Caco-2 (cell line): ENCODE measurements at regions not wholly inside any gene's neighbourhood (a gene's known extent, or its start where the extent isn't known, plus 50 kb on each side); places are given as distances from the start of the nearest gene placed in this dataset.

Experiments used
- BruUV-seq: library from RNA; stranded (reverse); fragments of 400-500 nt; replicated peaks from 2 replicates; lab custom pipeline; 2021; lab: Mats Ljungman, UMichigan
- CTCF ChIA-PET: fragments of 300-600 bp; sonication (Branson Sonifier 250); formaldehyde crosslinking; loops from one replicate; lab custom pipeline; 2022; ENCODE audit warnings: antibody characterized with exemption; lab: Charles Lee
- POLR2A ChIA-PET: fragments of 300-600 bp; sonication (Branson Sonifier 250); formaldehyde crosslinking; loops from one replicate; lab custom pipeline; 2022; ENCODE audit warnings: antibody characterized with exemption; lab: Charles Lee
- DNase-seq, 2 experiments: peaks; one replicate each; pipeline versions ENCODE4 v3.0.0 to v3.0.0-alpha.2; 2020 to 2022
- H3K27me3 ChIP-seq: replicated peaks from 2 replicates; pipeline ENCODE4 v1.6.0; 2011; ENCODE audit warnings: low read length; ENCODE audit not compliant: control insufficient read depth, insufficient read depth
- H3K36me3 ChIP-seq: 2 replicates; pipeline ENCODE4 v1.5.1; 2011; ENCODE audit warnings: low read length; ENCODE audit not compliant: control insufficient read depth, insufficient read depth
- H3K4me1 ChIP-seq: fragments of 250-450 bp; sonication (Bioruptor Pico); 2 replicates; pipeline ENCODE4 v1.5.1; 2020; ENCODE audit warnings: mild to moderate bottlenecking
- H3K4me3 ChIP-seq: 2 replicates; pipeline ENCODE4 v1.5.1; 2011; ENCODE audit warnings: low read depth, mild to moderate bottlenecking, control low read depth, low read length
- H3K9me3 ChIP-seq: fragments of 250-450 bp; sonication (Bioruptor Pico); 2 replicates; pipeline ENCODE4 v1.5.1; 2020; ENCODE audit warnings: mild to moderate bottlenecking, moderate library complexity
- H3K27ac Mint-ChIP-seq: one replicate; pipeline ENCODE4 v1.8.0; 2022; ENCODE audit warnings: mixed read lengths; ENCODE audit not compliant: unreplicated experiment
- H3K27me3 Mint-ChIP-seq: one replicate; pipeline ENCODE4 v1.8.0; 2022; ENCODE audit warnings: mixed read lengths; ENCODE audit not compliant: insufficient read depth, unreplicated experiment
- H3K36me3 Mint-ChIP-seq: one replicate; pipeline ENCODE4 v1.8.0; 2022; ENCODE audit warnings: mild to moderate bottlenecking, mixed read lengths; ENCODE audit not compliant: insufficient read depth, unreplicated experiment
- H3K4me1 Mint-ChIP-seq: one replicate; pipeline ENCODE4 v1.8.0; 2022; ENCODE audit warnings: low read depth, mixed read lengths; ENCODE audit not compliant: unreplicated experiment
- H3K4me3 Mint-ChIP-seq: one replicate; pipeline ENCODE4 v1.8.0; 2022; ENCODE audit warnings: mild to moderate bottlenecking, moderate library complexity, mixed read lengths; ENCODE audit not compliant: unreplicated experiment
- H3K9me3 Mint-ChIP-seq: one replicate; pipeline ENCODE4 v1.8.0; 2022; ENCODE audit warnings: mixed read lengths; ENCODE audit not compliant: unreplicated experiment
- CTCF ChIP-seq, 2 experiments: fragments of 200-600 bp in 1 of 2; IDR thresholded peaks; 1 replicate in 1 of 2; 2 replicates in 1 of 2; pipeline versions ENCODE4 v1.5.1 to v1.8.0; 2011 to 2022; ENCODE audit warnings: antibody characterized with exemption in 1 of 2, control low read depth in 1 of 2, inconsistent platforms in 1 of 2, low read depth in 1 of 2, low read length in 1 of 2, mild to moderate bottlenecking in 1 of 2, moderate library complexity in 1 of 2; ENCODE audit not compliant: insufficient read depth in 1 of 2, severe bottlenecking in 1 of 2, unreplicated experiment in 1 of 2
- intact Hi-C: fragments of 100-400 bp; cut with micrococcal nuclease; formaldehyde crosslinking; loops from one replicate; pipeline ENCODE4 v1.10.0; 2022; ENCODE audit not compliant: unreplicated experiment

GRCh38 chr16:86823125-86823524 is 244.8 kb downstream of the FOXL1 start:
- Mint-ChIP-seq H3K27ac (no peak overlapping the region), H3K27me3 (peaks cover 19% of the 10 kb centered on the region), H3K9me3 (no peaks in the 10 kb centered on the region), H3K4me1 (peaks cover 7% of the 10 kb centered on the region), H3K4me3 (no peak overlapping the region), H3K36me3 (no peaks in the 10 kb centered on the region)
- Histone ChIP-seq H3K4me3 (no peak overlapping the region), H3K27me3 (no peaks in the 10 kb centered on the region), H3K9me3 (no peaks in the 10 kb centered on the region), H3K36me3 (no peaks in the 10 kb centered on the region), H3K4me1 (peaks cover 4% of the 10 kb centered on the region)
- BruUV-seq, result no TSS peak
- CTCF ChIA-PET, result no interaction called here
- intact Hi-C loops, result no loop called here
- TF ChIP-seq CTCF (IDR thresholded peaks at IDR 0.05; ENCODE audit: insufficient read depth in 1 of 2, low read depth in 1 of 2, low read length in 1 of 2, severe bottlenecking in 1 of 2, unreplicated experiment in 1 of 2), result no peak
- POLR2A ChIA-PET, result no interaction called here
- no peak for DNase-seq

DNA sequence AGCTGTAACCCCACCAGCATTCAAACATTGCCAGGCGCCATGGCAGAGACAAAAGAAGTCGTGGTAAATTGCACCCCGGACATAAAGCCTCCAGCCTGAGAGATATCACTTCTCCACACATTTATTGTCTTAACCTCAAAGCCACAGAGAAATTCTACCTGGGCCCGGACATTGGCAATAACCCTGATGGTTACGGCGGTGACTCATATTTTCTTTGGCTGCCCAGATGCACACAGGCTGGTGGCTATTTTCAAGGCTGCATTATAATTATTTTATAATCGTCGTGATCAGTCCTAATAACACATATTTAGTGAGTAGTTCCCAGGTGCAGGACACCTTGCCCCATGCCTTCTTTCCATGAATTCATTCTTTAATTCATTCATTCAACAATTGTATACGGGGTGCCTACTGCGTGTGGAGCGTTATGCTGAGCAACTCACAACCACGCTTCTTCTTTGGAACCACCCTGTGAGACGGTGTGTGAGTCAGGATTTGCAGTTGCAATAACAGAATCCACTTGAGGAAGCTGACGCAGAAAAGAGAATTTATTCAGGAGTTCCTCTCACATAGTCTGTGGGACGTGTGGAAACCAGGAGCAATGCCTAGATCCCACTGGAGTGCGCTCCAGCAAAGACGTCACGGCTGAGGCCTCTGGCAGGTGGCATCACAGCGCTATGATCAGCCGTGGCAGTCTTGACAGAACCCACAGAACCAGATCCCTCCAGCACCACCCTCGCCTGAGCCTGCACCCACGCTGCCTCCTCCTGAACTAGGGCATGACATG is 245.7 kb downstream of the FOXL1 start:
- no peaks in the 10 kb centered on the region for H3K9me3 ChIP-seq
- peaks cover 17% of the 10 kb centered on the region for H3K27me3 Mint-ChIP-seq
- peaks cover 7% of the 10 kb centered on the region for H3K4me1 Mint-ChIP-seq
- ChIA-PET CTCF (no interaction called here), POLR2A (no interaction called here)
- DNase-seq, result no peak
- no peak for TF ChIP-seq CTCF (IDR thresholded peaks at IDR 0.05; ENCODE audit: insufficient read depth in 1 of 2, low read depth in 1 of 2, low read length in 1 of 2, severe bottlenecking in 1 of 2, unreplicated experiment in 1 of 2)
- intact Hi-C loops, result no loop called here
- no TSS peak for BruUV-seq
- H3K9me3 Mint-ChIP-seq, result no peaks in the 10 kb centered on the region
- no peaks in the 10 kb centered on the region for H3K36me3 Mint-ChIP-seq
- H3K27ac Mint-ChIP-seq, result no peak overlapping the region
- H3K36me3 ChIP-seq, result no peaks in the 10 kb centered on the region
- no peak overlapping the region for H3K4me3 Mint-ChIP-seq
- H3K4me3 ChIP-seq, result no peak overlapping the region
- peaks cover 4% of the 10 kb centered on the region for H3K4me1 ChIP-seq
- H3K27me3 ChIP-seq, result no peaks in the 10 kb centered on the region

GRCh38 chr16:86824751-86825296 is 246.5 kb downstream of the FOXL1 start:
- no peak for DNase-seq
- no peaks in the 10 kb centered on the region for H3K9me3 ChIP-seq
- no peaks in the 10 kb centered on the region for H3K9me3 Mint-ChIP-seq
- no peaks in the 10 kb centered on the region; the same call in 1 of the 2 replicates for H3K27me3 ChIP-seq
- H3K4me1 Mint-ChIP-seq, result peaks cover 7% of the 10 kb centered on the region
- no peak overlapping the region for H3K4me3 Mint-ChIP-seq
- H3K4me1 ChIP-seq, result peaks cover 4% of the 10 kb centered on the region
- H3K27ac Mint-ChIP-seq, result no peak overlapping the region
- peaks cover 19% of the 10 kb centered on the region for H3K27me3 Mint-ChIP-seq
- CTCF ChIA-PET, result no interaction called here
- POLR2A ChIA-PET, result no interaction called here
- no peaks in the 10 kb centered on the region for H3K36me3 ChIP-seq
- BruUV-seq, result no TSS peak
- H3K36me3 Mint-ChIP-seq, result no peaks in the 10 kb centered on the region
- no peak for TF ChIP-seq CTCF (IDR thresholded peaks at IDR 0.05; ENCODE audit: insufficient read depth in 1 of 2, low read depth in 1 of 2, low read length in 1 of 2, severe bottlenecking in 1 of 2, unreplicated experiment in 1 of 2)
- H3K4me3 ChIP-seq, result no peak overlapping the region
- intact Hi-C loops, result no loop called here
